GM12878 (cell line): ENCODE measurements at regions not wholly inside any gene's neighbourhood (a gene's known extent, or its start where the extent isn't known, plus 50 kb on each side); places are given as distances from the start of the nearest gene placed in this dataset.

Experiments
- ATAC-seq: fragments of 200-7000 bp; cut with Tn5 transposase; 3 replicates; pipeline ENCODE4 v1.9.1; 2020; ENCODE audit warnings: mild to moderate bottlenecking, moderate library complexity
- BruUV-seq: library from RNA; stranded (reverse); fragments of 400-500 nt; replicated peaks from 2 replicates; lab custom pipeline; 2021; lab: Mats Ljungman, UMichigan
- CTCF ChIA-PET: fragments of 300-600 bp; sonication (Branson Sonifier 250); formaldehyde crosslinking; extraction: SDS; loops from one replicate; lab custom pipeline; 2021; ENCODE audit warnings: inconsistent platforms; lab: Yijun Ruan, JAX
- POLR2A ChIA-PET: fragments of 350-600 bp; formaldehyde crosslinking; extraction: SDS; loops from one replicate; lab custom pipeline; 2021; ENCODE audit warnings: inconsistent platforms; lab: Charles Lee
- RAD21 ChIA-PET: fragments of 300-600 bp; sonication (Branson Sonifier 250); formaldehyde crosslinking; loops from one replicate; lab custom pipeline; 2023; ENCODE audit warnings: antibody characterized with exemption; ENCODE audit not compliant: unreplicated experiment; lab: Charles Lee
- SMC1A ChIA-PET: fragments of 300-600 bp; sonication (Branson Sonifier 250); formaldehyde crosslinking; loops from one replicate; lab custom pipeline; 2023; ENCODE audit not compliant: unreplicated experiment, uncharacterized antibody; lab: Charles Lee
- DNase-seq: peaks from one replicate; pipeline ENCODE4 v3.0.0-alpha.2; 2011; ENCODE audit warnings: low read depth, low spot score
- FAIRE-seq: peaks from 3 replicates; lab custom pipeline; 2011; peaks lifted over from hg19 to GRCh38; lab: Jason Lieb, UNC
- H2AFZ ChIP-seq: 2 replicates; pipeline ENCODE4 v1.6.0; 2011; ENCODE audit warnings: low read depth, low read length, control low read depth; ENCODE audit not compliant: control insufficient read depth
- H3K27ac ChIP-seq: 2 replicates; pipeline ENCODE4 v1.5.1; 2011; ENCODE audit warnings: control low read depth; ENCODE audit not compliant: control insufficient read depth, insufficient read depth
- H3K27me3 ChIP-seq, 2 experiments: replicated peaks in 1 of 2; 2 replicates each; pipeline versions ENCODE4 v1.6.0 to v1.6.1; 2011; ENCODE audit warnings: low read length in 1 of 2; ENCODE audit not compliant: control insufficient read depth in 2 of 2, insufficient read depth in 2 of 2
- H3K36me3 ChIP-seq, 2 experiments: 2 replicates each; pipeline ENCODE4 v1.5.1; 2011; ENCODE audit warnings: low read length in 1 of 2; ENCODE audit not compliant: control insufficient read depth in 2 of 2, insufficient read depth in 2 of 2
- H3K4me1 ChIP-seq: 2 replicates; pipeline ENCODE4 v1.6.1; 2011; ENCODE audit warnings: mild to moderate bottlenecking, low read length, moderate library complexity, mixed read lengths; ENCODE audit not compliant: control insufficient read depth, insufficient read depth
- H3K4me2 ChIP-seq: 2 replicates; pipeline ENCODE4 v1.6.0; 2011; ENCODE audit warnings: control low read depth; ENCODE audit not compliant: control insufficient read depth, insufficient read depth
- H3K4me3 ChIP-seq: fragments of 200-600 bp; sonication (generic); 2 replicates; pipeline ENCODE4 v1.5.1; 2016
- H3K79me2 ChIP-seq: 2 replicates; pipeline ENCODE4 v1.6.0; 2011; ENCODE audit warnings: low read length; ENCODE audit not compliant: control insufficient read depth, insufficient read depth
- H3K9ac ChIP-seq: 2 replicates; pipeline ENCODE4 v1.8.0; 2011; ENCODE audit warnings: low read length, control low read depth, mixed read lengths; ENCODE audit not compliant: control insufficient read depth, insufficient read depth
- H3K9me3 ChIP-seq: replicated peaks from 3 replicates; pipeline ENCODE4 v1.5.1; 2011; ENCODE audit warnings: mild to moderate bottlenecking, low read length; ENCODE audit not compliant: control insufficient read depth, insufficient read depth
- H4K20me1 ChIP-seq: 2 replicates; pipeline ENCODE4 v1.6.0; 2011; ENCODE audit not compliant: control insufficient read depth, insufficient read depth
- CHD2 ChIP-seq: IDR thresholded peaks from 2 replicates; pipeline ENCODE4 v1.6.1; 2011; ENCODE audit warnings: low read depth, low read length, improper control_type of control experiment, borderline replicate concordance
- CREM ChIP-seq: IDR thresholded peaks from 2 replicates; pipeline ENCODE4 v1.6.1; 2014; ENCODE audit warnings: antibody characterized with exemption, low read depth
- HDAC2 ChIP-seq: fragments of 200-600 bp; sonication (generic); IDR thresholded peaks from 2 replicates; pipeline ENCODE4 v1.6.1; 2017
- SUZ12 ChIP-seq: fragments of 200-600 bp; sonication (generic); IDR thresholded peaks from one replicate; pipeline ENCODE4 v1.6.1; 2018; ENCODE audit warnings: antibody characterized with exemption, mild to moderate bottlenecking; ENCODE audit not compliant: unreplicated experiment
- TAF1 ChIP-seq: IDR thresholded peaks from 2 replicates; pipeline ENCODE4 v1.6.1; 2011; ENCODE audit warnings: mild to moderate bottlenecking, low read depth, low read length, borderline replicate concordance
- TBL1XR1 ChIP-seq: IDR thresholded peaks from 2 replicates; pipeline ENCODE4 v1.6.1; 2012; ENCODE audit warnings: low read depth, low read length, improper control_type of control experiment
- WRNIP1 ChIP-seq: IDR thresholded peaks from 2 replicates; pipeline ENCODE4 v1.6.1; 2011; ENCODE audit warnings: low read depth, low read length, improper control_type of control experiment, borderline replicate concordance
- YBX1 ChIP-seq: fragments of 450-650 bp; IDR thresholded peaks from 2 replicates; pipeline ENCODE4 v1.6.1; 2016; ENCODE audit warnings: antibody characterized with exemption
- ZNF384 ChIP-seq: IDR thresholded peaks from 2 replicates; pipeline ENCODE4 v1.6.1; 2012; ENCODE audit warnings: low read depth, mild to moderate bottlenecking, low read length, improper control_type of control experiment, borderline replicate concordance
- WGBS: methylation state at CpG from one replicate; pipeline ENCODE4 v1.1.6; 2016; ENCODE audit warnings: low lambda C conversion rate; ENCODE audit not compliant: insufficient replicate concordance, insufficient coverage; ENCODE audit errors: missing lambda C conversion rate; 5-methylcytosine and 5-hydroxymethylcytosine counted together
- in situ Hi-C: fragments of 300-500 bp; cut with MboI; formaldehyde crosslinking; loops from 9 replicates; pipeline ENCODE4 v1.14.3; 2018; ENCODE audit warnings: mixed read lengths
- intact Hi-C: fragments of 100-400 bp; cut with micrococcal nuclease; formaldehyde crosslinking; loops from one replicate; pipeline ENCODE4 v1.14.2; 2022; ENCODE audit not compliant: unreplicated experiment
- TF ChIP-seq, protein P1 (sequence below): IDR thresholded peaks from 2 replicates; pipeline ENCODE4 v1.6.1; 2011; ENCODE audit warnings: mild to moderate bottlenecking, low read depth, low read length, moderate library complexity; ENCODE audit not compliant: insufficient replicate concordance
- TF ChIP-seq, protein P2 (sequence below): IDR thresholded peaks from 2 replicates; pipeline ENCODE4 v1.6.1; 2011; ENCODE audit warnings: borderline replicate concordance, low read depth, mild to moderate bottlenecking, moderate library complexity, low read length; ENCODE audit not compliant: insufficient read depth, poor library complexity, severe bottlenecking
- TF ChIP-seq, protein P3 (sequence below): fragments of 450-650 bp; IDR thresholded peaks from 2 replicates; pipeline ENCODE4 v1.6.1; 2016; ENCODE audit warnings: mild to moderate bottlenecking
- TF ChIP-seq, protein P4 (sequence below): fragments of 450-650 bp; IDR thresholded peaks from 2 replicates; pipeline ENCODE4 v1.6.1; 2016; ENCODE audit warnings: mild to moderate bottlenecking
- TF ChIP-seq, protein P5 (sequence below): fragments of 450-650 bp; IDR thresholded peaks from 2 replicates; pipeline ENCODE4 v1.6.1; 2016; ENCODE audit warnings: mild to moderate bottlenecking, moderate library complexity, borderline replicate concordance

DNA sequence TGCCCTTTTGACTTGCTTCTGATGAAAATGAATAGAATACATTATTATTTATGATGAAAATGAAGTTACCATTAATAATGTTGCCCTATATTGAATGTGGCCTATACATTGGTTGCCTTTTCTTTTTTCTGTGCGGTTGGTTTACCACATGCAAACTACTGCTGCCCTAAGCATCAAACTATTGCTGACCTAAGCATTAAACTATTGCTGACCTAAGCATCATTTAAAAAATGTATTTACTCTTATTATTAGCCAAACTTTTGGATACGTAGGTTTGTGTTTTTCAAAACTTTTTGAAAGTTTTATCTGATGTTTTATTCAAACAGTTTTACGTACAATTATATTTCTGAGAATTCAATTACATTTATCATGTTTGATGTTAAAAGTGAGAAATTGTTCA is 76.0 kb upstream of the CDH10 start (continued):
- TF ChIP-seq, protein P1, sequence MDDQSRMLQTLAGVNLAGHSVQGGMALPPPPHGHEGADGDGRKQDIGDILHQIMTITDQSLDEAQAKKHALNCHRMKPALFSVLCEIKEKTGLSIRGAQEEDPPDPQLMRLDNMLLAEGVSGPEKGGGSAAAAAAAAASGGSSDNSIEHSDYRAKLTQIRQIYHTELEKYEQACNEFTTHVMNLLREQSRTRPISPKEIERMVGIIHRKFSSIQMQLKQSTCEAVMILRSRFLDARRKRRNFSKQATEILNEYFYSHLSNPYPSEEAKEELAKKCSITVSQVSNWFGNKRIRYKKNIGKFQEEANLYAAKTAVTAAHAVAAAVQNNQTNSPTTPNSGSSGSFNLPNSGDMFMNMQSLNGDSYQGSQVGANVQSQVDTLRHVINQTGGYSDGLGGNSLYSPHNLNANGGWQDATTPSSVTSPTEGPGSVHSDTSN, result no peak
- TF ChIP-seq HDAC2, result no peak
- no peak for TF ChIP-seq TBL1XR1
- no peak for TF ChIP-seq TAF1
- TF ChIP-seq CREM, result no peak

DNA sequence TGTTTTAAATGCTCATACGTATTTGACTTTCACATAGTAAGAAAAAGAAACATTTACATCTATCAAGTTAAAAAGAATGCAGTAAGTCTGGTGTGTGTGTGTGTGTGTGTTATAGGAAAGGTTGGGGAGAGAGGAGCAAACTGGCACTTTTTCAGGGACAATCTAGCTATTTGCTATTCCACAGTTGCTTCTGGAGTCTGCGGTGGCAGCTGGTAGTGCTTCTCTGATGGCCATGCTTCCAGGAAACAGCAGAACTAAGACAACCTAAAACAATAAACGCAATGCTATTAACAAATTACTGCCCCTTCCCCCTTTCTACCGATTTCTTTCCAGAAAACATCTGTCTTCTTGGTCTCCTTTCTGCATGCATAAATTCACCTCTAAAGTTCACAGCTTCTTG is 70.0 kb upstream of the CDH10 start:
- no TSS peak for BruUV-seq
- no peak overlapping the region for H3K9ac ChIP-seq
- intact Hi-C loops (no loop called here), in situ Hi-C loops (no loop called here)
- H3K9me3 ChIP-seq, result no peaks in the 10 kb centered on the region
- no peaks in the 10 kb centered on the region for H3K27me3 ChIP-seq
- H3K36me3 ChIP-seq, result no peaks in the 10 kb centered on the region
- ATAC-seq, result no peak
- H3K4me3 ChIP-seq, result no peak overlapping the region
- no peak for DNase-seq
- H3K79me2 ChIP-seq, result no peaks in the 10 kb centered on the region
- no peak overlapping the region for H3K4me2 ChIP-seq
- no peaks in the 10 kb centered on the region for H3K4me1 ChIP-seq
- ChIA-PET POLR2A (no interaction called here), RAD21 (no interaction called here), CTCF (no interaction called here), SMC1A (interaction anchor here (1.3 kb wide), 1 partner anchor 10 kb away, joined by 3 read pairs; no protein-coding TSS in a partner anchor)
- 26% methylated on average over 4 of the region's 4 CpGs for WGBS
- no peaks in the 10 kb centered on the region for H4K20me1 ChIP-seq
- no peak overlapping the region for H3K27ac ChIP-seq
- no peak for FAIRE-seq
- H2AFZ ChIP-seq, result no peak overlapping the region
- no peak for TF ChIP-seq YBX1
- TF ChIP-seq, protein P2, sequence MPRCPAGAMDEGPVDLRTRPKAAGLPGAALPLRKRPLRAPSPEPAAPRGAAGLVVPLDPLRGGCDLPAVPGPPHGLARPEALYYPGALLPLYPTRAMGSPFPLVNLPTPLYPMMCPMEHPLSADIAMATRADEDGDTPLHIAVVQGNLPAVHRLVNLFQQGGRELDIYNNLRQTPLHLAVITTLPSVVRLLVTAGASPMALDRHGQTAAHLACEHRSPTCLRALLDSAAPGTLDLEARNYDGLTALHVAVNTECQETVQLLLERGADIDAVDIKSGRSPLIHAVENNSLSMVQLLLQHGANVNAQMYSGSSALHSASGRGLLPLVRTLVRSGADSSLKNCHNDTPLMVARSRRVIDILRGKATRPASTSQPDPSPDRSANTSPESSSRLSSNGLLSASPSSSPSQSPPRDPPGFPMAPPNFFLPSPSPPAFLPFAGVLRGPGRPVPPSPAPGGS, result no peak
- no peak for TF ChIP-seq CHD2
- TF ChIP-seq, protein P3, sequence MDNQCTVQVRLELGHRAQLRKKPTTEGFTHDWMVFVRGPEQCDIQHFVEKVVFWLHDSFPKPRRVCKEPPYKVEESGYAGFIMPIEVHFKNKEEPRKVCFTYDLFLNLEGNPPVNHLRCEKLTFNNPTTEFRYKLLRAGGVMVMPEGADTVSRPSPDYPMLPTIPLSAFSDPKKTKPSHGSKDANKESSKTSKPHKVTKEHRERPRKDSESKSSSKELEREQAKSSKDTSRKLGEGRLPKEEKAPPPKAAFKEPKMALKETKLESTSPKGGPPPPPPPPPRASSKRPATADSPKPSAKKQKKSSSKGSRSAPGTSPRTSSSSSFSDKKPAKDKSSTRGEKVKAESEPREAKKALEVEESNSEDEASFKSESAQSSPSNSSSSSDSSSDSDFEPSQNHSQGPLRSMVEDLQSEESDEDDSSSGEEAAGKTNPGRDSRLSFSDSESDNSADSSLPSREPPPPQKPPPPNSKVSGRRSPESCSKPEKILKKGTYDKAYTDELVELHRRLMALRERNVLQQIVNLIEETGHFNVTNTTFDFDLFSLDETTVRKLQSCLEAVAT, result no peak
- TF ChIP-seq SUZ12, result no peak
- no peak for TF ChIP-seq ZNF384
- TF ChIP-seq, protein P4, sequence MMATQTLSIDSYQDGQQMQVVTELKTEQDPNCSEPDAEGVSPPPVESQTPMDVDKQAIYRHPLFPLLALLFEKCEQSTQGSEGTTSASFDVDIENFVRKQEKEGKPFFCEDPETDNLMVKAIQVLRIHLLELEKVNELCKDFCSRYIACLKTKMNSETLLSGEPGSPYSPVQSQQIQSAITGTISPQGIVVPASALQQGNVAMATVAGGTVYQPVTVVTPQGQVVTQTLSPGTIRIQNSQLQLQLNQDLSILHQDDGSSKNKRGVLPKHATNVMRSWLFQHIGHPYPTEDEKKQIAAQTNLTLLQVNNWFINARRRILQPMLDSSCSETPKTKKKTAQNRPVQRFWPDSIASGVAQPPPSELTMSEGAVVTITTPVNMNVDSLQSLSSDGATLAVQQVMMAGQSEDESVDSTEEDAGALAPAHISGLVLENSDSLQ, result no peak
- TF ChIP-seq, protein P5, sequence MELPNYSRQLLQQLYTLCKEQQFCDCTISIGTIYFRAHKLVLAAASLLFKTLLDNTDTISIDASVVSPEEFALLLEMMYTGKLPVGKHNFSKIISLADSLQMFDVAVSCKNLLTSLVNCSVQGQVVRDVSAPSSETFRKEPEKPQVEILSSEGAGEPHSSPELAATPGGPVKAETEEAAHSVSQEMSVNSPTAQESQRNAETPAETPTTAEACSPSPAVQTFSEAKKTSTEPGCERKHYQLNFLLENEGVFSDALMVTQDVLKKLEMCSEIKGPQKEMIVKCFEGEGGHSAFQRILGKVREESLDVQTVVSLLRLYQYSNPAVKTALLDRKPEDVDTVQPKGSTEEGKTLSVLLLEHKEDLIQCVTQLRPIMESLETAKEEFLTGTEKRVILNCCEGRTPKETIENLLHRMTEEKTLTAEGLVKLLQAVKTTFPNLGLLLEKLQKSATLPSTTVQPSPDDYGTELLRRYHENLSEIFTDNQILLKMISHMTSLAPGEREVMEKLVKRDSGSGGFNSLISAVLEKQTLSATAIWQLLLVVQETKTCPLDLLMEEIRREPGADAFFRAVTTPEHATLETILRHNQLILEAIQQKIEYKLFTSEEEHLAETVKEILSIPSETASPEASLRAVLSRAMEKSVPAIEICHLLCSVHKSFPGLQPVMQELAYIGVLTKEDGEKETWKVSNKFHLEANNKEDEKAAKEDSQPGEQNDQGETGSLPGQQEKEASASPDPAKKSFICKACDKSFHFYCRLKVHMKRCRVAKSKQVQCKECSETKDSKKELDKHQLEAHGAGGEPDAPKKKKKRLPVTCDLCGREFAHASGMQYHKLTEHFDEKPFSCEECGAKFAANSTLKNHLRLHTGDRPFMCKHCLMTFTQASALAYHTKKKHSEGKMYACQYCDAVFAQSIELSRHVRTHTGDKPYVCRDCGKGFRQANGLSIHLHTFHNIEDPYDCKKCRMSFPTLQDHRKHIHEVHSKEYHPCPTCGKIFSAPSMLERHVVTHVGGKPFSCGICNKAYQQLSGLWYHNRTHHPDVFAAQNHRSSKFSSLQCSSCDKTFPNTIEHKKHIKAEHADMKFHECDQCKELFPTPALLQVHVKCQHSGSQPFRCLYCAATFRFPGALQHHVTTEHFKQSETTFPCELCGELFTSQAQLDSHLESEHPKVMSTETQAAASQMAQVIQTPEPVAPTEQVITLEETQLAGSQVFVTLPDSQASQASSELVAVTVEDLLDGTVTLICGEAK, result no peak
- TF ChIP-seq WRNIP1, result no peak
